ENCODE measurements at regions not wholly inside any gene's neighbourhood (a gene's known extent, or its start where the extent isn't known, plus 50 kb on each side); places are given as distances from the start of the nearest gene placed in this dataset.
"Not testable (repeated sequence)": the region's sequence is repeated elsewhere in the genome, so short reads cannot be mapped to it uniquely, and the experiment has no call there.

DNA sequence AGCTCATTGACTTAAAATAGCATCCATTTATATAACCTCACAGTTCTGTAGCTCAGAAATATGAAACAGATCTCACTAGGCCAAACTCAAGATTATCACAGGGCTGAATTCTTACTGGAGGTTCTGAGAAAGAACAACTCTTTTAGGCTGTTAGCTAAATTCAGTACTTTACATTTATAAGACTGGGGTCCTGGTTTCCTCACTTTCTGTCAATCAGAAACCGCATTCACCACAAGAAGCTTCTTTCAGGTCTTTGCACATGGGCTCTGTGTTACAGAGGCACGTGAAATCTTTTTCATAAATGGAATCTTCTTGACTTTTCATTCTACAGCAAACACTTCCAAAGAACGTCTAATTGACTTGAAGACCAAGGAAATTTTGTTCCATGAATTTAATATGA is 876.3 kb upstream of the FOXG1 start:
- Histone ChIP-seq H4K20me1 (no peaks in the 10 kb centered on the region), H3K9ac (no peak overlapping the region), H3K4me2 (no peak overlapping the region), H3K27ac (no peak overlapping the region), H3K4me1 (no peaks in the 10 kb centered on the region), H3K4me3 (no peak overlapping the region), H3K36me3 (no peaks in the 10 kb centered on the region), H3K9me3 (replicated peaks in 1 of 11) (no peaks in the 10 kb centered on the region), H3K27me3 (no peaks in the 10 kb centered on the region)
- no peak for TF ChIP-seq Cebpa-rat (IDR thresholded peaks at IDR 0.05)

DNA sequence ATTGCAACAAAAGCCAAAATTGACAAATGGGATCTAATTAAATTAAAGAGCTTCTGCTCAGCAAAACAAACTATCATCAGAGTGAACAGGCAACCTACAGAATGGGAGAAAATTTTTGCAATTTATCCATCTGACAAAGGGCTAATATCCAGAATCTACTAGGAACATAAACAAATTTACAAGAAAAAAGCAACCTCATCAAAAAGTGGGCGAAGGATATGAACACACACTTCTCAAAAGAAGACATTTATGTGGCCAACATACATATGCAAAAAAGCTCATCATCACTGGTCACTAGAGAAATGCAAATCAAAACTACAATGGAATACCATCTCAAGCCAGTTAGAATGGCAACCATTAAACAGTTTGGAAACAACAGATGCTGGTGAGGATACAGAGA is 858.1 kb upstream of the FOXG1 start:
- H3K4me3 ChIP-seq, H3K4me1 ChIP-seq, H3K9ac ChIP-seq: not testable (repeated sequence)

DNA sequence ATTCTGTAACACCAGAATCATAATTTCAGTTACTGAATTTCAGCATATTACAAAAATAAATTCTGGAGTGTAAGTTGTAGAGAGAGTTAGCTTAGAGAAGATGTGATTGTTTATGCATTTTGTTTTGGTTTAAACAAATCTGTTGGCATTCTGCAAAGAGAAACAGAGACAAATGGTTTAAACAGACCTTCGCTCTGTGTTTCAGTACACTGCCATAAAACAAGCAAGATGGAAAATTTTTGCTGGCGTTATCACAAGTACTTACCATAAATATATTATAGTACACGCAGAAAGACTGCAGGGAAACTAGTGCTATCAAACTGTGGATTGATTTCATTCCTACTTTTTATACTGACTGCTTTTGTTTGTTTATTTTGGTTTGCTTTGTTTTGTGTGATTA is 850.3 kb upstream of the FOXG1 start:
- Histone ChIP-seq H4K20me1 (no peaks in the 10 kb centered on the region), H3K9ac (no peak overlapping the region), H3K4me3 (no peak overlapping the region), H3K4me1 (no peaks in the 10 kb centered on the region), H3K36me3 (no peaks in the 10 kb centered on the region), H3K4me2 (no peak overlapping the region), H3K27ac (no peak overlapping the region), H3K9me3 (replicated peaks in 1 of 11) (peaks cover 0 to 5% (median 0%) of the 10 kb centered on the region in 11 experiments; a peak in 3 of 22 replicates), H3K27me3 (no peaks in the 10 kb centered on the region)
- no peak for TF ChIP-seq Cebpa-rat (IDR thresholded peaks at IDR 0.05)

More for the DNA sequence above, 858.1 kb upstream of the FOXG1 start:
- H3K27ac ChIP-seq; H3K9me3 ChIP-seq (replicated peaks in 1 of 11); H3K4me2 ChIP-seq; H4K20me1 ChIP-seq; H3K27me3 ChIP-seq; H3K36me3 ChIP-seq: not testable (repeated sequence)

DNA sequence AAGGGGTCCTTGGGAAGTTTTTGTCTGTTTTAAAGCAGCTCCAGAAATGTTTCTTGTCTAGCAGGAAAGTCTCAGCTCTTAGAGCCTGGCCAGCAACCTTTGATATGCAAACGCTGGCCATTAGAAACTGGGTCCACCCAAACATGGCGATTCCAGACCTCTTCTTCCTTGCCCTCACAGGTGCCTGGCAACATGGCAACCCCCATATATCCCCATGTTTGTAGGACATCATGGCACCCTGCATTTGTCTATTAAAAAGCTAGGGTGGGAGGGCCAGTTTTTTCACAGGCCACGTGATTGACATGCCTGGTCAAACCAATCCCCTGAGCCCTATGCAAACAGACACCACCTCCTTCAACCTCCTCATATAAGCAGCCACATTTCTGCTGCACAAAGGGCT is 848.7 kb upstream of the FOXG1 start:
- no peak overlapping the region for H3K9ac ChIP-seq
- no peak overlapping the region for H3K4me3 ChIP-seq
- no peak overlapping the region for H3K4me2 ChIP-seq
- no peaks in the 10 kb centered on the region for H4K20me1 ChIP-seq
- TF ChIP-seq Cebpa-rat (IDR thresholded peaks at IDR 0.05), result no peak
- H3K36me3 ChIP-seq, result no peaks in the 10 kb centered on the region
- H3K27me3 ChIP-seq, result no peaks in the 10 kb centered on the region
- no peak overlapping the region for H3K27ac ChIP-seq
- H3K9me3 ChIP-seq (replicated peaks in 1 of 11), result peaks cover 0 to 4% (median 0%) of the 10 kb centered on the region in 11 experiments; a peak in 3 of 22 replicates
- no peaks in the 10 kb centered on the region for H3K4me1 ChIP-seq

DNA sequence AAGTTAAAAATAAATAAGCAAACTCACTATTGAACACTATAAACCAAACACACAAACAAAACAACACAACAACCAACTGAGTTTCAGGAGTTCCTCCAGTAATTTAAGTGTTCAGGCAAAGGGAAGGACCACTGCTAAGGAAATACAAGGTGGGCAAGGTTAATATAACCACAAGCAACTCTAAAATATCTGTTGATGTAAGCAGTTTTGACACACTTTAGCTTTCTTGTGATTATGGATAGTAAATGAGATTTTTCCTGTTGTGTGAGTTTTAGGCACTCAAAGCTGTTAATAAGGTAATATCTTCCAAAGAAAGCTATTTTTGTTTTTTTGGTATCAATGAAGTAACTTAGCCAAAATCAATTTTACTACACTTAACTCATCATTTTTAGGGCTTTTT is 839.1 kb upstream of the FOXG1 start:
- Histone ChIP-seq H3K9me3 (replicated peaks in 1 of 11) (peaks cover 0 to 7% (median 0%) of the 10 kb centered on the region in 11 experiments; a peak in 2 of 22 replicates), H4K20me1 (no peaks in the 10 kb centered on the region), H3K27ac (no peak overlapping the region), H3K9ac (no peak overlapping the region), H3K36me3 (no peaks in the 10 kb centered on the region), H3K4me2 (no peak overlapping the region), H3K4me1 (no peaks in the 10 kb centered on the region), H3K27me3 (no peaks in the 10 kb centered on the region), H3K4me3 (no peak overlapping the region)
- TF ChIP-seq Cebpa-rat (IDR thresholded peaks at IDR 0.05), result no peak

DNA sequence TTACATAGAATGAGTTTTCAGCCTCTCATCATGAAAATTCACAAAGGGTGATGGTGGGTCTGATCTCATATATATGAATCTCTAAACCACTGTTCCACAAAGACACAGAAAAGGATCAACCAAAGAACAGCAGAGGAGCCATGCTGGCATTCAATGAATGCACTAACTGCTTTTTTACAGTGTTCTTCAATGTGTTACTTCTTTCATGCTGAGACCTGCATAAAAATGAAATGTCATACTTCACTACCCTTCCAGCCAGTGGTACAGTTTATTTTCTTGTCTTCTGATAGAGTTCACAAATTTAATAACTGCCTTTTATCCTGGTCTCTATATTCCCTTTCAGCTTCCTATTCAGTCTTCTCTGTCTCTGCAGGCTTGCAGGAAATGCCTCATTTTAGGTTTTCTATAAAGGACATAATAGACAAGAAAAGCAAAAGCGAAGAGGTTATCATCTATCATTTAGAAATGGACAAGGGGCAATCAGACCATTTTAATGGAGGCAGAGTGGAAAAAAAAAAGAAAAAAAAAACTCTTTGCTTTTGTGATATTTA is 836.7 kb upstream of the FOXG1 start:
- Histone ChIP-seq H3K9me3 (replicated peaks in 1 of 11) (no peaks in the 10 kb centered on the region), H3K4me1 (no peaks in the 10 kb centered on the region), H3K27ac (no peak overlapping the region), H3K9ac (no peak overlapping the region), H3K4me3 (no peak overlapping the region), H3K4me2 (no peak overlapping the region), H3K27me3 (no peaks in the 10 kb centered on the region), H4K20me1 (no peaks in the 10 kb centered on the region), H3K36me3 (no peaks in the 10 kb centered on the region)
- TF ChIP-seq Cebpa-rat (IDR thresholded peaks at IDR 0.05), result no peak

DNA sequence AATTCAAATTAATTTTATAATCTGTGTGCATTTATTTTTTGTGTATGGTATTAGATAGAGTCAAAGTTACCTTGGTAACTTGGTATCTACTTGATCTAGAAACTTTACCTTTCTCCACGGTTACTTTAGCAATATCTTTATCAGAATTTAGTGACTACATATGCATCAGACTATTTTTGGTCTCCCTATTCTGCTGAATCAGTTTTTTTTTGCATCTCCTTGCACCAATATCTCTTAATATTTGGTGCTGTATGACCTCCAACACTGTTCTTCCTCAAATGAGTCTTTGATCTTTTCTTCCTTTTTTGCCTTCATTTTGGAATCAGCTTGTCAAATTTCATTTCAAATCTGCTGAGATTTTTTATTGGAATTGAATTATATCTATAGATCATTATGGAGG is 828.2 kb upstream of the FOXG1 start:
- H3K4me2 ChIP-seq, result no peak overlapping the region
- H3K9ac ChIP-seq, result no peak overlapping the region
- H3K36me3 ChIP-seq, result no peaks in the 10 kb centered on the region
- H3K9me3 ChIP-seq (replicated peaks in 1 of 11), result no peaks in the 10 kb centered on the region
- H3K27me3 ChIP-seq, result no peaks in the 10 kb centered on the region
- no peak for TF ChIP-seq Cebpa-rat (IDR thresholded peaks at IDR 0.05)
- H3K4me1 ChIP-seq, result no peaks in the 10 kb centered on the region
- no peak overlapping the region for H3K27ac ChIP-seq
- H4K20me1 ChIP-seq, result no peaks in the 10 kb centered on the region
- no peak overlapping the region for H3K4me3 ChIP-seq

DNA sequence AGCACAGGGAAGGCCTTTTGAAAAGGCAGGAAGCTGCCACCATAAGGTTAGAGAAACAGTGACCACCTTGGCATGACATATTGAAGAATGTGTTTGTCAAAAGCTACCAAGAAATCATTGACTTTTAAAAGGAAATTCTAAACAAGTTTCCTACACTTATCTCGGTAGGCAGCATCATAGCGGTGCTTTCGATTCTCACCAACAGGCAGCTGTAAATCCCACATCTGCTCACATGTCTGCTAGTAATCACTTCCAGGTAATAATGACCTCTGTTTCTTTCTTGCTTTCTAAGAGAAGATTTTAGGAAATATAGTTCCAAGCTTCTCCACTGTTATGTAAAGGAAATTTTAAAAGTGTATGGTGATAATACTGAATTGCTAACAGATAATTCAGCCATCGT is 821.1 kb upstream of the FOXG1 start:
- Histone ChIP-seq H3K9me3 (replicated peaks in 1 of 11) (no peaks in the 10 kb centered on the region), H3K4me2 (no peak overlapping the region), H3K36me3 (no peaks in the 10 kb centered on the region), H3K4me1 (no peaks in the 10 kb centered on the region), H3K27ac (no peak overlapping the region), H4K20me1 (no peaks in the 10 kb centered on the region), H3K27me3 (no peaks in the 10 kb centered on the region), H3K4me3 (no peak overlapping the region), H3K9ac (no peak overlapping the region)
- TF ChIP-seq Cebpa-rat (IDR thresholded peaks at IDR 0.05), result no peak

DNA sequence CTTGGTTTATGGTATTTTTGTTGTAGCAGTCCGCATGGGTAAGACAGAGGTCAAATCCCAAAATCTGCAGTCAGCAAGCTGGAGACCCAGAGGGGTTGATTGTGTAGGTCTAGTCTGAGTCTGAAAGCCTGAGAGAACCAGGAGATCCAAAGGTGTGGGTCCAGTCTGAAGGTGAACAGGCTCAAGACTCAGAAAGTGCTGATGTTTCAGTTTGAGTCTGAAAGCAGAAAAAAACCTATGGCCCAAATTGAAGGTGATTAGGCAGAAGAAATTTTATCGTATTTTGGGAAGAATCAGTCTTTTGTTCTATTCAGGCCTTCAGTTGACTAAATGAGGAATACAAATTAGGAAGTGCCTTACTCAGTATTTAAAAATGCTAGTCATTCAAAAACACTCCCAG is 807.8 kb upstream of the FOXG1 start:
- Histone ChIP-seq H3K4me1 (no peaks in the 10 kb centered on the region), H3K9ac (no peak overlapping the region), H3K27me3 (no peaks in the 10 kb centered on the region), H3K4me3 (no peak overlapping the region), H3K36me3 (no peaks in the 10 kb centered on the region), H3K4me2 (no peak overlapping the region), H4K20me1 (no peaks in the 10 kb centered on the region), H3K27ac (no peak overlapping the region), H3K9me3 (replicated peaks in 1 of 11) (no peaks in the 10 kb centered on the region)
- TF ChIP-seq Cebpa-rat (IDR thresholded peaks at IDR 0.05), result no peak

DNA sequence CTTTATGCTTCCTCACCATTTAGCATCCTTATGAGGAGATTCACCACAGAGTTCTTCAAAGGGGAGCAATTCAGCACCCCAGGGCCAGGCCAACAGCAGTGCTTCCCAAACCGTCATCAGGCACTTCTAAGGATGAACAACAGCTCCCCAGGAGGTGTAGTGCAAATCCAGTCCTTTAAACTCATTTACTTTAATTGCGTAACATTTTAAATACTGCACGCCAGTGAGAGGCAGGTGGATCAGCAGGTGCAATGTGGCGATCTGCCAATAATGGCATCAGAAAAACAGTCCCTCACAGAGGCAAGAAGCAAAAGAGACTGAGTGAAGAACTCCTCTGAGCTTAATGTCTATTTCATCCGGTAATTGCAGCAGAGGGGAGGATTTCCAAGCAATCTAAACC is 770.9 kb upstream of the FOXG1 start:
- no peaks in the 10 kb centered on the region for H3K27me3 ChIP-seq
- H3K9ac ChIP-seq, result no peak overlapping the region
- no peak overlapping the region for H3K4me2 ChIP-seq
- no peak overlapping the region for H3K4me3 ChIP-seq
- H3K27ac ChIP-seq, result no peak overlapping the region
- H3K36me3 ChIP-seq, result no peaks in the 10 kb centered on the region
- H3K4me1 ChIP-seq, result no peaks in the 10 kb centered on the region
- H3K9me3 ChIP-seq (replicated peaks in 1 of 11), result no peaks in the 10 kb centered on the region
- TF ChIP-seq Cebpa-rat (IDR thresholded peaks at IDR 0.05), result peak in 9 of 11 experiments; percentile 23 to 89 (median 61); a peak in 14 of 22 replicates
- no peaks in the 10 kb centered on the region for H4K20me1 ChIP-seq
